Fibroblast of the aortic adventitia (primary cell): ENCODE measurements at regions not wholly inside any gene's neighbourhood (a gene's known extent, or its start where the extent isn't known, plus 50 kb on each side); places are given as distances from the start of the nearest gene placed in this dataset.

Source experiments
- DNase-seq: peaks from one replicate; pipeline ENCODE4 v3.0.0-alpha.2; 2010; ENCODE audit warnings: low read depth
- H3K4me3 ChIP-seq: 2 replicates; pipeline ENCODE4 v1.5.1; 2011; ENCODE audit warnings: low read depth, mild to moderate bottlenecking, control low read depth, low read length, moderate library complexity
- TF ChIP-seq, protein P1 (sequence below): IDR thresholded peaks from 2 replicates; pipeline ENCODE4 v1.5.1; 2011; ENCODE audit warnings: mild to moderate bottlenecking, low read length, control low read depth, inconsistent platforms; ENCODE audit not compliant: insufficient read depth

DNA sequence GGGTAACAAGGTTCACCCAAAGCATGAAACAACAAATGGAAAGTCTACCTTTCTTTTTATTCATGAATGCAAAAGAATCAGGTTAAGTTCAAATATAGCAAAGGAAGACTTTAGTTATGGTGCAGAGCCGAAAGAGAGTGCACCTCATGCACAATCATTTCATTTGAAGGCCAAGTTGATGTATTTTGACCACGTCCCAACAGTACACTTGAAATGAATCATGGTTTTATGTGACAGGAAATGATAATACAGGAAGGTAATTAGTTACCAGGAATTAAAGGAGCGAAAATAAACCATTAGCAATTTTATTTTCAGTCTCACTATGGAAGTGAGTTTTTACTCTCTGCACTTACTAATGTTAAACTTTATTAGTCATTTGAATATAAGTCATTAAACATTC is 281.2 kb upstream of the DIAPH2 start:
- no peak overlapping the region for H3K4me3 ChIP-seq
- no peak for DNase-seq
- TF ChIP-seq, protein P1, sequence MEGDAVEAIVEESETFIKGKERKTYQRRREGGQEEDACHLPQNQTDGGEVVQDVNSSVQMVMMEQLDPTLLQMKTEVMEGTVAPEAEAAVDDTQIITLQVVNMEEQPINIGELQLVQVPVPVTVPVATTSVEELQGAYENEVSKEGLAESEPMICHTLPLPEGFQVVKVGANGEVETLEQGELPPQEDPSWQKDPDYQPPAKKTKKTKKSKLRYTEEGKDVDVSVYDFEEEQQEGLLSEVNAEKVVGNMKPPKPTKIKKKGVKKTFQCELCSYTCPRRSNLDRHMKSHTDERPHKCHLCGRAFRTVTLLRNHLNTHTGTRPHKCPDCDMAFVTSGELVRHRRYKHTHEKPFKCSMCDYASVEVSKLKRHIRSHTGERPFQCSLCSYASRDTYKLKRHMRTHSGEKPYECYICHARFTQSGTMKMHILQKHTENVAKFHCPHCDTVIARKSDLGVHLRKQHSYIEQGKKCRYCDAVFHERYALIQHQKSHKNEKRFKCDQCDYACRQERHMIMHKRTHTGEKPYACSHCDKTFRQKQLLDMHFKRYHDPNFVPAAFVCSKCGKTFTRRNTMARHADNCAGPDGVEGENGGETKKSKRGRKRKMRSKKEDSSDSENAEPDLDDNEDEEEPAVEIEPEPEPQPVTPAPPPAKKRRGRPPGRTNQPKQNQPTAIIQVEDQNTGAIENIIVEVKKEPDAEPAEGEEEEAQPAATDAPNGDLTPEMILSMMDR = no peak

DNA sequence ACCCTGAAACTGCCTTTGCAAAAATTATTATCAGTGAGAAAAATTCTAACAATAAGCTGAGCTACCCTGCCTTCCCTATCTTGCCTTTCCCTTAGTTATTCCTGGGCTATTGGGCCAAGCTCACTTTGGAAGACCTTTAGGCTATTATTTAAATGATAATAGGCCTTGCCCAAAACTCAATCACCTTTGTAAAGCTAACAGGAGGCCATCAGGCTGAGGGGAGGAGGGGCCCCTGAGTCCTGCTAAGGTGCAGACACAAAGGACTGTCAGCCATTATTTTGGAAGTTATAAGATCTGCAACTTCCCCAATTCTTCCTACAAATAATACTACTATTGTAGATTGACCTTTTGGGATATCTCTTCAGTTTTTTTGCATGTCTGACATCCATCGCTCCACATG is 278.8 kb upstream of the DIAPH2 start:
- TF ChIP-seq, protein P1 = no peak
- H3K4me3 ChIP-seq = no peak overlapping the region
- DNase-seq = no peak

DNA sequence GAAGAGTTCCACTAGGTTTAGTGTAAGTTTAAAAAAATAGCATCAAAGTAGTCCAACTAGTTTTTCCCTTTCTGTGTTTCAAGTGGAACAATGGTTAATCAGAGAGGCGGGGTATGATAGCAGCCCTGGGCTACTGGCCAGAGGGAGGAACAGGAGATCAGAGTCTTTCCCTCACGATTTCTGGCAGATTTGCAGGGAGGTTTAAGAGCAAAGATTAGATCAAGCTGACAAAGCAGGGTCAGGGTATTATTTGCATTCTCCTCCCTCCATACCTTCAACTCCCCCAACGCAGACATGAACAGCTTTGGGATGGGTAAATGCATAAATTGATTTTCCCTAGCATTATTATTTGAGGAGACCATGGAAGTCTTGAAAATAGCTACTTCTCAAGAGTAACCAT is 277.6 kb upstream of the DIAPH2 start:
- TF ChIP-seq, protein P1 = no peak
- H3K4me3 ChIP-seq = no peak overlapping the region
- DNase-seq = peak; percentile 62

DNA sequence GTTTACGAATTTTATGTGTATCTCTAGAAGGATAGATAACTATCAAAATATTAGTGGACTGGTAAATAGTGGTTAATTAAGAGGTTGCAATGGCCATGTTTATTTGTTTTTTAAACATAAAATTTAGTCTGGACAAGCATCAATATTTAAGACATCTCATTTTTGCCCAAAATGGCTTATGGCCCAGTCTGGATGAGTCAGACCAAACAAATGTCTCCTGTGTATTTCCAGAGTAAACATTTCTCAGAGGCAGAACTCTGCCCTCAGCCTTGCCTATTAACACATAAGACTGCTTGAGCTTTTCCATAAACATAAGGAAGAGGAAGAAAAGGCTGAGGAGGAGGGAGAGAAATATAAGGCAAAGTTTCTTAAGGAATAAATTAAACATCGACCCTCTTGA is 277.1 kb upstream of the DIAPH2 start:
- no peak overlapping the region for H3K4me3 ChIP-seq
- peak; percentile 77 for DNase-seq
- TF ChIP-seq, protein P1 = no peak

DNA sequence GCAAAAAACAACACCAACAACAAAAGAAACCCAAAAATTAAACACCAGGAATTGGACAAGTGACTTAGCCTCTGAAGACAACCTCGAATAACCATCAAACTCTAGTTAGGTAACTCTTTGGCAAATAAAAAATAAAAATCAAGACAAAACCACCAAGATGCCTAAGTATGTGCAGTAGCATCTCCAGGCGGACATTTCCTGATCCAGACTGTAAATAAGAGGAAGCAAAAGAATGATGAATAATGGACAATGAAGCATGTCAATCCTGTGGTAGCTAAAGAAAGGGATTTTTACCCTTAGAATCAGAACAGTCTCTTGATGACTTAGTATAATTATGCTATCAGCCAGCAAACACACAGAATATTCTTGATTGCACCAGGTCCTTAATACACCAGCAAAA is 276.7 kb upstream of the DIAPH2 start:
- DNase-seq = no peak
- TF ChIP-seq, protein P1 = no peak

DNA sequence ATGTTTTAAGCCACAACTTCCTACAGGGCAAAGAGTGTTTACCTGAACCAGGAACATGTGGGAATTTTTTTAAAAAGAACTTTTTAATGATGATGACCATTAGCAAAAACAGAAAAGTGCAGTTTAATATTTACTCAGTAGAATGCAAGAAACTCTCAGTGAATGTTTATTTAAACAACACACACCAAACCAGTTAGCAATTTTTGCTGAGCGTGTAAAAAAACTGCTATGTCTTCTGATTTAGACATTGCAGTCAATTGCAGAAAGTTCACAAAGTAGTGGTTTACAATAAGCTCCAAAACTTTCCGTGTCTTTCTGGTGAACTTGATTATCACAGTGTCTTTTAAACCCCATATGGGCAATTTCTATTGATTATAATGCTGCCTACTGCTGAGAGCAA is 273.7 kb upstream of the DIAPH2 start:
- no peak for DNase-seq
- no peak overlapping the region for H3K4me3 ChIP-seq
- TF ChIP-seq, protein P1 = no peak

More for the DNA sequence above, 276.7 kb upstream of the DIAPH2 start:
- no peak overlapping the region for H3K4me3 ChIP-seq

DNA sequence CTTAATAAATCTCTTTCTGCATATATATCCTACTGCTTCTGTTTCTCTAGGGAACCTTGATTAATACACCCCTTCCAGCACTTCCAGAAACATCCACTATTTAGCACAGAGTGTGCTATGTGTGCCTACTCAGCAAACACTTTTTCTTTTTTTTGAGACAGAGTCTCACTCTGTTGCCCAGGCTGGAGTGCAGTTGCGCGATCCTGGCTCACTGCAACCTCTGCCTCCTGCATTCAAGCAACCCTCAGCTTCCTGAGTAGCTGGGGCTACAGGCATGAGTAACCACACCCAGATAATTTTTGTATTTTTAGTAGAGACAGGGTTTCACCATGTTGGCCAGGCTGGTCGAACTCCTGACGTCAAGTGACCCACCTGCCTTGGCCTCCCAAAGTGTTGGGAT is 266.9 kb upstream of the DIAPH2 start:
- H3K4me3 ChIP-seq = no peak overlapping the region
- TF ChIP-seq, protein P1 = no peak
- DNase-seq = no peak
